Occipital lobe (tissue), 1 donor: ENCODE measurements at regions not wholly inside any gene's neighbourhood (a gene's known extent, or its start where the extent isn't known, plus 50 kb on each side); places are given as distances from the start of the nearest gene placed in this dataset.
"Not testable (repeated sequence)": the region's sequence is repeated elsewhere in the genome, so short reads cannot be mapped to it uniquely, and the experiment has no call there.

Experiments
- DNase-seq: peaks from one replicate; lab custom pipeline; 2025; lab: John Stamatoyannopoulos, UW

- no peak for DNase-seq
Observed at GRCh38 chr12:69028941-69029729, 96.2 kb upstream of the CPM start.

- DNase-seq = no peak
Observed at GRCh38 chr12:69030321-69030720, 97.3 kb upstream of the CPM start.

- no peak for DNase-seq
Observed at GRCh38 chr12:69036533-69036932, 103.6 kb upstream of the CPM start.

GRCh38 chr12:69036999-69037398 lies 104.0 kb upstream of the CPM start:
- DNase-seq = no peak

- no peak for DNase-seq
Observed at GRCh38 chr12:69039911-69040310, 106.9 kb upstream of the CPM start.

- no peak for DNase-seq
Observed at GRCh38 chr12:69042557-69042956, 109.6 kb upstream of the CPM start.

GRCh38 chr12:69042970-69043369 lies 110.0 kb upstream of the CPM start:
- DNase-seq = no peak

GRCh38 chr12:69044887-69045286 lies 111.9 kb upstream of the CPM start:
- no peak for DNase-seq

GRCh38 chr12:69045430-69045829 lies 112.5 kb upstream of the CPM start:
- DNase-seq = no peak

GRCh38 chr12:69046363-69046762 lies 113.4 kb upstream of the CPM start:
- DNase-seq = no peak

- DNase-seq = no peak
Observed at GRCh38 chr12:69046920-69047319, 113.9 kb upstream of the CPM start.

- DNase-seq = no peak
Observed at GRCh38 chr12:69047990-69048389, 115.0 kb upstream of the CPM start.

- not testable (repeated sequence) for DNase-seq
Observed at GRCh38 chr12:69049855-69050254, 116.9 kb upstream of the CPM start.

GRCh38 chr12:69052613-69053408 lies 119.8 kb upstream of the CPM start:
- DNase-seq = no peak

- no peak for DNase-seq
Observed at GRCh38 chr12:69054343-69055056, 121.5 kb upstream of the CPM start.

- no peak for DNase-seq
Observed at GRCh38 chr12:69055280-69055679, 122.3 kb upstream of the CPM start.

GRCh38 chr12:69055706-69056105 lies 122.7 kb upstream of the CPM start:
- DNase-seq = no peak

- no peak for DNase-seq
Observed at GRCh38 chr12:69056743-69057515, 124.0 kb upstream of the CPM start.

GRCh38 chr12:69057742-69058141 lies 124.8 kb upstream of the CPM start:
- no peak for DNase-seq

- DNase-seq = no peak
Observed at GRCh38 chr12:69059465-69060457, 126.8 kb upstream of the CPM start.
